ENCODE measurements at regions not wholly inside any gene's neighbourhood (a gene's known extent, or its start where the extent isn't known, plus 50 kb on each side); places are given as distances from the start of the nearest gene placed in this dataset.

GRCh38 chr5:73395256-73395655 is 53.3 kb downstream of the FOXD1 start:
- Mint-ChIP-seq H3K4me1 (ENCODE audit: low read depth) (peaks cover 3% of the 10 kb centered on the region), H3K4me3 (no peak overlapping the region), H3K27ac (no peak overlapping the region), H3K27me3 (ENCODE audit: low read depth) (peaks cover 71% of the 10 kb centered on the region), H3K9me3 (no peaks in the 10 kb centered on the region), H3K36me3 (ENCODE audit: low read depth) (no peaks in the 10 kb centered on the region)

- Mint-ChIP-seq H3K36me3 (ENCODE audit: low read depth) (no peaks in the 10 kb centered on the region), H3K9me3 (no peaks in the 10 kb centered on the region), H3K27me3 (ENCODE audit: low read depth) (peaks cover 71% of the 10 kb centered on the region), H3K4me3 (no peak overlapping the region), H3K27ac (no peak overlapping the region), H3K4me1 (ENCODE audit: low read depth) (peaks cover 3% of the 10 kb centered on the region)
Measured at GRCh38 chr5:73394610-73395009, 54.0 kb downstream of the FOXD1 start.

GRCh38 chr5:73393611-73394489 is 54.7 kb downstream of the FOXD1 start:
- no peak overlapping the region for H3K4me3 Mint-ChIP-seq

GRCh38 chr5:73392775-73393174 is 55.8 kb downstream of the FOXD1 start:
- Mint-ChIP-seq H3K36me3 (ENCODE audit: low read depth) (peaks cover 3% of the 10 kb centered on the region), H3K4me1 (ENCODE audit: low read depth) (peaks cover 14% of the 10 kb centered on the region), H3K27ac (no peak overlapping the region), H3K4me3 (no peak overlapping the region), H3K9me3 (no peaks in the 10 kb centered on the region), H3K27me3 (ENCODE audit: low read depth) (peaks cover 79% of the 10 kb centered on the region)

More at GRCh38 chr5:73393611-73394489, 54.7 kb downstream of the FOXD1 start:
- H3K27ac Mint-ChIP-seq, result no peak overlapping the region
- H3K27me3 Mint-ChIP-seq (ENCODE audit: low read depth), result peaks cover 74% of the 10 kb centered on the region
- no peaks in the 10 kb centered on the region for H3K36me3 Mint-ChIP-seq (ENCODE audit: low read depth)
- H3K4me1 Mint-ChIP-seq (ENCODE audit: low read depth), result peaks cover 5% of the 10 kb centered on the region
- H3K9me3 Mint-ChIP-seq, result no peaks in the 10 kb centered on the region

- Mint-ChIP-seq H3K4me3 (no peak overlapping the region), H3K27ac (no peak overlapping the region), H3K36me3 (ENCODE audit: low read depth) (peaks cover 5% of the 10 kb centered on the region), H3K9me3 (peaks cover 2% of the 10 kb centered on the region), H3K27me3 (ENCODE audit: low read depth) (peaks cover 71% of the 10 kb centered on the region), H3K4me1 (ENCODE audit: low read depth) (peaks cover 24% of the 10 kb centered on the region)
Measured at GRCh38 chr5:73391441-73391881, 57.1 kb downstream of the FOXD1 start.

GRCh38 chr5:73390972-73391371 is 57.6 kb downstream of the FOXD1 start:
- Mint-ChIP-seq H3K4me3 (no peak overlapping the region), H3K27me3 (ENCODE audit: low read depth) (peaks cover 71% of the 10 kb centered on the region), H3K36me3 (ENCODE audit: low read depth) (peaks cover 6% of the 10 kb centered on the region), H3K9me3 (peaks cover 7% of the 10 kb centered on the region), H3K4me1 (ENCODE audit: low read depth) (peaks cover 27% of the 10 kb centered on the region), H3K27ac (no peak overlapping the region)

- peaks cover 69% of the 10 kb centered on the region for H3K27me3 Mint-ChIP-seq (ENCODE audit: low read depth)
- H3K9me3 Mint-ChIP-seq, result peaks cover 26% of the 10 kb centered on the region
Measured at GRCh38 chr5:73388740-73389139, 59.8 kb downstream of the FOXD1 start.

GRCh38 chr5:73388306-73388684 is 60.3 kb downstream of the FOXD1 start:
- peak overlapping the region; percentile 23 for H3K4me3 Mint-ChIP-seq

More at GRCh38 chr5:73388740-73389139, 59.8 kb downstream of the FOXD1 start:
- Mint-ChIP-seq H3K4me3 (no peak overlapping the region), H3K4me1 (ENCODE audit: low read depth) (peaks cover 27% of the 10 kb centered on the region), H3K36me3 (ENCODE audit: low read depth) (peaks cover 17% of the 10 kb centered on the region), H3K27ac (no peak overlapping the region)

GRCh38 chr5:73387601-73388305 is 60.8 kb downstream of the FOXD1 start:
- Mint-ChIP-seq H3K4me3 (peak overlapping the region; percentile 23), H3K9me3 (peaks cover 34% of the 10 kb centered on the region), H3K27ac (peak overlapping the region; percentile 62), H3K27me3 (ENCODE audit: low read depth) (peaks cover 69% of the 10 kb centered on the region), H3K36me3 (ENCODE audit: low read depth) (peaks cover 19% of the 10 kb centered on the region), H3K4me1 (ENCODE audit: low read depth) (peaks cover 27% of the 10 kb centered on the region)

More at GRCh38 chr5:73388306-73388684, 60.3 kb downstream of the FOXD1 start:
- H3K27ac Mint-ChIP-seq, result peak overlapping the region; percentile 62
- peaks cover 19% of the 10 kb centered on the region for H3K36me3 Mint-ChIP-seq (ENCODE audit: low read depth)
- peaks cover 30% of the 10 kb centered on the region for H3K9me3 Mint-ChIP-seq
- peaks cover 69% of the 10 kb centered on the region for H3K27me3 Mint-ChIP-seq (ENCODE audit: low read depth)
- H3K4me1 Mint-ChIP-seq (ENCODE audit: low read depth), result peaks cover 27% of the 10 kb centered on the region

- peaks cover 66% of the 10 kb centered on the region for H3K27me3 Mint-ChIP-seq (ENCODE audit: low read depth)
- peaks cover 34% of the 10 kb centered on the region for H3K9me3 Mint-ChIP-seq
- H3K27ac Mint-ChIP-seq, result peak overlapping the region; percentile 58
- H3K4me3 Mint-ChIP-seq, result peak overlapping the region; percentile 23
- H3K36me3 Mint-ChIP-seq (ENCODE audit: low read depth), result peaks cover 19% of the 10 kb centered on the region
- peaks cover 27% of the 10 kb centered on the region for H3K4me1 Mint-ChIP-seq (ENCODE audit: low read depth)
Measured at GRCh38 chr5:73387149-73387591, 61.4 kb downstream of the FOXD1 start.

GRCh38 chr5:73384861-73385260 is 63.7 kb downstream of the FOXD1 start:
- Mint-ChIP-seq H3K27me3 (ENCODE audit: low read depth) (peaks cover 60% of the 10 kb centered on the region), H3K36me3 (ENCODE audit: low read depth) (peaks cover 23% of the 10 kb centered on the region), H3K9me3 (peaks cover 36% of the 10 kb centered on the region), H3K27ac (no peak overlapping the region), H3K4me3 (no peak overlapping the region), H3K4me1 (ENCODE audit: low read depth) (peaks cover 27% of the 10 kb centered on the region)

GRCh38 chr5:73382401-73382740 is 66.2 kb downstream of the FOXD1 start:
- Mint-ChIP-seq H3K36me3 (ENCODE audit: low read depth) (peaks cover 22% of the 10 kb centered on the region), H3K9me3 (peaks cover 36% of the 10 kb centered on the region), H3K4me3 (no peak overlapping the region), H3K27ac (no peak overlapping the region), H3K4me1 (ENCODE audit: low read depth) (peaks cover 13% of the 10 kb centered on the region), H3K27me3 (ENCODE audit: low read depth) (peaks cover 69% of the 10 kb centered on the region)

- Mint-ChIP-seq H3K27ac (no peak overlapping the region), H3K36me3 (ENCODE audit: low read depth) (peaks cover 22% of the 10 kb centered on the region), H3K9me3 (peaks cover 36% of the 10 kb centered on the region), H3K4me1 (ENCODE audit: low read depth) (peaks cover 10% of the 10 kb centered on the region), H3K27me3 (ENCODE audit: low read depth) (peaks cover 74% of the 10 kb centered on the region), H3K4me3 (no peak overlapping the region)
Measured at GRCh38 chr5:73381590-73382400, 66.8 kb downstream of the FOXD1 start.
